A673 (cell line): ENCODE measurements at regions not wholly inside any gene's neighbourhood (a gene's known extent, or its start where the extent isn't known, plus 50 kb on each side); places are given as distances from the start of the nearest gene placed in this dataset.

ENCODE experiments used
- BruUV-seq: library from RNA; stranded (reverse); fragments of 400-500 nt; replicated peaks from 2 replicates; lab custom pipeline; 2021; lab: Mats Ljungman, UMichigan
- CTCF ChIA-PET: fragments of 300-600 bp; sonication (Branson Sonifier 250); formaldehyde crosslinking; loops from one replicate; lab custom pipeline; 2022; ENCODE audit warnings: antibody characterized with exemption; lab: Charles Lee
- POLR2A ChIA-PET: fragments of 300-600 bp; sonication (Branson Sonifier 250); formaldehyde crosslinking; loops from one replicate; lab custom pipeline; 2022; ENCODE audit warnings: antibody characterized with exemption; ENCODE audit not compliant: low non-redundant PET; lab: Charles Lee
- DNase-seq: peaks from one replicate; pipeline ENCODE4 v3.0.0-alpha.2; 2015; ENCODE audit warnings: low spot score
- H3K27ac ChIP-seq: fragments of 200-600 bp; sonication (generic); 2 replicates; pipeline ENCODE4 v1.5.1; 2016; ENCODE audit warnings: mixed run types, low read depth, mild to moderate bottlenecking, mixed read lengths, antibody characterized with exemption, low read length; ENCODE audit not compliant: poor library complexity, severe bottlenecking
- H3K27me3 ChIP-seq: fragments of 200-600 bp; sonication (generic); replicated peaks from 2 replicates; pipeline ENCODE4 v1.6.1; 2017; ENCODE audit warnings: mixed run types, low read depth, mild to moderate bottlenecking, mixed read lengths, antibody characterized with exemption, low read length; ENCODE audit not compliant: insufficient read depth, poor library complexity
- H3K36me3 ChIP-seq: fragments of 200-600 bp; sonication (generic); 2 replicates; pipeline ENCODE4 v1.6.1; 2016; ENCODE audit warnings: mixed run types, mild to moderate bottlenecking, mixed read lengths, antibody characterized with exemption, low read length; ENCODE audit not compliant: insufficient read depth, poor library complexity, severe bottlenecking
- H3K4me1 ChIP-seq: fragments of 200-600 bp; sonication (generic); 2 replicates; pipeline ENCODE4 v1.6.1; 2017; ENCODE audit warnings: mixed run types, mild to moderate bottlenecking, mixed read lengths, antibody characterized with exemption, low read length; ENCODE audit not compliant: insufficient read depth, poor library complexity, severe bottlenecking
- H3K4me3 ChIP-seq: fragments of 200-600 bp; sonication (generic); 2 replicates; pipeline ENCODE4 v1.5.1; 2016; ENCODE audit warnings: low read depth, mixed run types, mild to moderate bottlenecking, mixed read lengths, low read length; ENCODE audit not compliant: poor library complexity, severe bottlenecking
- H3K9me3 ChIP-seq: fragments of 200-600 bp; sonication (generic); 2 replicates; pipeline ENCODE4 v1.6.1; 2016; ENCODE audit warnings: mixed run types, low read depth, mild to moderate bottlenecking, mixed read lengths, antibody characterized with exemption, low read length; ENCODE audit not compliant: poor library complexity, severe bottlenecking
- EZH2 ChIP-seq: fragments of 200-600 bp; sonication (generic); IDR thresholded peaks from 2 replicates; pipeline ENCODE4 v1.6.1; 2017; ENCODE audit warnings: borderline replicate concordance, low read depth, mild to moderate bottlenecking, mixed read lengths, antibody characterized with exemption, low read length; ENCODE audit not compliant: poor library complexity, severe bottlenecking
- intact Hi-C: fragments of 100-400 bp; cut with micrococcal nuclease; formaldehyde crosslinking; loops from one replicate; pipeline ENCODE4 v1.10.0; 2022; ENCODE audit not compliant: unreplicated experiment
- TF ChIP-seq, protein P1 (sequence below): fragments of 300-800, 200-600 bp; sonication (generic); conservative IDR thresholded peaks from 2 replicates; pipeline ENCODE4 v1.5.1; 2017; ENCODE audit warnings: low read depth, mild to moderate bottlenecking, antibody characterized with exemption, low read length, moderate library complexity, mixed read lengths

DNA sequence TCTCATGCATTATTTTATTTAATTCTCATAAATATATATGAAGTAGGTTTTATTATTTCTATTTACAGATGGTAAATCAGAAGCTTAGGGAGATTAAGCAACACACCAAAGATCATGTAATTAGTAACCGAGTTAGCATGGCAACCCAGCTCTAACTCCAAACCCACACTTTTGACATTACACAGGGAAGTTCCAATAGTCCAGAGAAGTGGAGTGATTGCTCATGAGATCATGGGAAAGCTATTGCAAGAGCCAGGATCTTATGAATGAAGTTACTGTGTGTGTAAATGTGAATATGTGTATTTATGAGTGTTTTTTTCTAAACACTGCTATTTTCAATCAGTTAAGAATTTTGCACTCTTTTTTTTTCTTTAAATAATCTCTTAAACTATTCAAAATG lies 225.8 kb upstream of the KIRREL3 start:
- H3K4me1 ChIP-seq, result no peaks in the 10 kb centered on the region
- H3K27ac ChIP-seq, result no peak overlapping the region
- no TSS peak for BruUV-seq
- no peaks in the 10 kb centered on the region for H3K27me3 ChIP-seq
- no peaks in the 10 kb centered on the region for H3K36me3 ChIP-seq
- no peaks in the 10 kb centered on the region for H3K9me3 ChIP-seq
- no peak for TF ChIP-seq EZH2
- TF ChIP-seq, protein P1, sequence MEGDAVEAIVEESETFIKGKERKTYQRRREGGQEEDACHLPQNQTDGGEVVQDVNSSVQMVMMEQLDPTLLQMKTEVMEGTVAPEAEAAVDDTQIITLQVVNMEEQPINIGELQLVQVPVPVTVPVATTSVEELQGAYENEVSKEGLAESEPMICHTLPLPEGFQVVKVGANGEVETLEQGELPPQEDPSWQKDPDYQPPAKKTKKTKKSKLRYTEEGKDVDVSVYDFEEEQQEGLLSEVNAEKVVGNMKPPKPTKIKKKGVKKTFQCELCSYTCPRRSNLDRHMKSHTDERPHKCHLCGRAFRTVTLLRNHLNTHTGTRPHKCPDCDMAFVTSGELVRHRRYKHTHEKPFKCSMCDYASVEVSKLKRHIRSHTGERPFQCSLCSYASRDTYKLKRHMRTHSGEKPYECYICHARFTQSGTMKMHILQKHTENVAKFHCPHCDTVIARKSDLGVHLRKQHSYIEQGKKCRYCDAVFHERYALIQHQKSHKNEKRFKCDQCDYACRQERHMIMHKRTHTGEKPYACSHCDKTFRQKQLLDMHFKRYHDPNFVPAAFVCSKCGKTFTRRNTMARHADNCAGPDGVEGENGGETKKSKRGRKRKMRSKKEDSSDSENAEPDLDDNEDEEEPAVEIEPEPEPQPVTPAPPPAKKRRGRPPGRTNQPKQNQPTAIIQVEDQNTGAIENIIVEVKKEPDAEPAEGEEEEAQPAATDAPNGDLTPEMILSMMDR, result no peak
- CTCF ChIA-PET, result no interaction called here
- no peak overlapping the region for H3K4me3 ChIP-seq
- POLR2A ChIA-PET, result no interaction called here
- no peak for DNase-seq
- intact Hi-C loops, result no loop called here

DNA sequence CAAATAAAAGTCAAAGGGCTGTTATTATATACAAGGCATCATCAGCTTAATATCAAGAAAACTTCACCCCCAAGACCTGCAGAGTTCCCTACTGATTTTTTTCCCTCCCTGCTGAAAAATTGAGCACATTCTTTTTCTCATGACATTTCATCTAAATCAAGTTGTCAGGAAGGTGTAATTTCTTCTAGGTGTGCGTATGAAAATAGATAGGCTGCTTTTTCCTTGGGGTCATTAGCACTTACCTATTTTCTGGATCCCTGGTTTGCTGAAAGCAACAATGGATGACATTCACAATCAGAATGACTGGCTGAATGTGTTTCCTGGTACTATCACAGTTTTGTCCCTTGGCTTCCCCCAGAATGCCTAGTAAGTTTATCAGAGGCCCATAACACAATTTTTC lies 225.0 kb upstream of the KIRREL3 start:
- H3K36me3 ChIP-seq, result no peaks in the 10 kb centered on the region
- H3K4me3 ChIP-seq, result no peak overlapping the region
- BruUV-seq, result no TSS peak
- TF ChIP-seq EZH2, result no peak
- TF ChIP-seq, protein P1, result no peak
- H3K4me1 ChIP-seq, result no peaks in the 10 kb centered on the region
- ChIA-PET CTCF (no interaction called here), POLR2A (no interaction called here)
- no peaks in the 10 kb centered on the region for H3K27me3 ChIP-seq
- no peaks in the 10 kb centered on the region for H3K9me3 ChIP-seq
- H3K27ac ChIP-seq, result no peak overlapping the region
- DNase-seq, result no peak
- intact Hi-C loops, result no loop called here

DNA sequence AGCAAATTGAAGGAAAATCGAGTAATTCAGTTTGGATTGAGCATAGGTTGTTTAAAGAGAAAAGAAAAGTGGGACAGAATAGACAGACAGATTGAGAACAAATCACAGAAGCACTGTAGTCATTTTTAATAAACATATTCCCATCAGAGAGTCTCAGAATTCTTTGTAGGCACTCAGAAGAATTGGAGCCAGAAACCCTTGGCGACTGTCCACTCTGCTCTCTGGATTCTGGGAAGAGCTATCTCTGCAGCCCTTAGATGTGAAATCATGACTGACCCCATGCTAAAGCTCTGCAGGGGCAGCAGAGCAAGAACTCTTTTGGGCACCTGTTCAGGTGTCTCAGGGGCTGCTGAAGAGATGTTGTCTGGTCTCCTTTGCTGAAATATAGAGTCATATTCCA lies 223.7 kb upstream of the KIRREL3 start:
- intact Hi-C loops, result no loop called here
- no peak overlapping the region for H3K27ac ChIP-seq
- H3K4me3 ChIP-seq, result no peak overlapping the region
- no peaks in the 10 kb centered on the region for H3K4me1 ChIP-seq
- DNase-seq, result no peak
- no peak for TF ChIP-seq EZH2
- TF ChIP-seq, protein P1, result no peak
- no TSS peak for BruUV-seq
- CTCF ChIA-PET, result no interaction called here
- H3K36me3 ChIP-seq, result no peaks in the 10 kb centered on the region
- no peaks in the 10 kb centered on the region for H3K9me3 ChIP-seq
- H3K27me3 ChIP-seq, result no peaks in the 10 kb centered on the region
- POLR2A ChIA-PET, result no interaction called here
